ENCODE measurements at regions not wholly inside any gene's neighbourhood (a gene's known extent, or its start where the extent isn't known, plus 50 kb on each side); places are given as distances from the start of the nearest gene placed in this dataset.
"Not testable (repeated sequence)": the region's sequence is repeated elsewhere in the genome, so short reads cannot be mapped to it uniquely, and the experiment has no call there.

DNA sequence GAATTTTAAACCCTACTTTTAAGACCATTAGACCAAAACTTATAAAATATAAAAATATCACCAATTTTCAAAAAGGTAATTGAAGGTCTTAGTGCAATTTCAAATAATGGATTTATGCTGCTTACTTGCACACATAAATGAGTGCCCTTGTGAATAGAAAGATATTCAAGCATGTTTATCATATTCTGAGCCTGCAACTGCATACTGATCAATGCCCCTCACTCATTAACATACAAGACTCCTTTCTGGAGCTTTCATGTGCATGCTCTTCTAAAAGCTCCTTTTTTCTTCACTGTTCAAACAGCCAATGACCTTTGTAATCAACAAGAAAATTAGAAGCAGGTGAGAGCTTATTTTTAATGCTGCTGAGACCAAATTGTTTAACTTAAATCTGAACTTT is 1139.3 kb downstream of the HACE1 start:
- DNase-seq = no peak

DNA sequence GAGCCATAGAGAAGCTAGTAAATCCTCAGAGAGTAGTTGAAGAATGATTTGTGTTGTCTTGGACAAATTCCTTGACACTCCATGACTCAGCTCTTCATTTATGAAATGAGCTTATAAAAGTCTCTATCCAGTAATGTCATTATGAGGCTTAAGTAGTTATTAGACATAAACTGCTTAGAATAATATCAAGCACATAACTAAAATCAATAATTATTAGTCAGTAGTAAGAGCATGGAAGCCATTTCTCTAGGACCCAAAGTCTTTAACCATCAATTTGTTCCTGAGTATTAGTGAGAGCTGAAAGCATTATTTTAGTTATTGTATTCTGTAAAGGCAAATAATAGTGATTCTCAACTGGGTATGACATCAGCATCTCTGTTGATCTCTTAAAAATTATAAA is 1140.2 kb downstream of the HACE1 start:
- DNase-seq = no peak

DNA sequence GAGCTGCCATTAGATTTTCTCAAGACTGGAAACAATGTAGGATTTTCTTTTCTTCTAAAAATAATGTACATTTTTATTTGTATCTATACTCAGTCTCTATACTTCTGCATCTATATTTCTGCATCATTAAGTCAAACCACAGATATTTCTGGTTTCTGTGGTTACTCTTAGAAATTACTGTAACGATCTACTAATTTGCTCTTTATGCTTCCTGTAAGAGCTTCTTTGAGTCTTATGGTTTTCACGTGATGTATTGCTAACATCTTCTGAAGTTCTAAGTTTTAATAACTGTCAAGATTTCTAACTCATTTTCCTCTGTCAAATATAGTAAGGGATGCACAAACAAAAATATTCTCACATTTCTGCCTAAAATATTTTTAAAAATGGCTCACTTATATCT is 1144.5 kb downstream of the HACE1 start:
- no peak for DNase-seq

DNA sequence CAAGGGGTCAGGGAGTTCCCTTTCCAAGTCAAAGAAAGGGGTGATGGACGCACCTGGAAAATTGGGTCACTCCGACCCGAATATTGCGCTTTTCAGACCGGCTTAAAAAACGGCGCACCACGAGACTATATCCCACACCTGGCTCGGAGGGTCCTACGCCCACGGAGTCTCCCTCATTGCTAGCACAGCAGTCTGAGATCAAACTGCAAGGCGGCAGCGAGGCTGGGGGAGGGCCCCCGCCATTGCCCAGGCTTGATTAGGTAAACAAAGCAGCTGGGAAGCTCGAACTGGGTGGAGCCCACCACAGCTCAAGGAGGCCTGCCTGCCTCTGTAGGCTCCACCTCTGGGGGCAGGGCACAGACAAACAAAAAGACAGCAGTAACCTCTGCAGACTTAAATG is 1150.5 kb downstream of the HACE1 start:
- DNase-seq = not testable (repeated sequence)

DNA sequence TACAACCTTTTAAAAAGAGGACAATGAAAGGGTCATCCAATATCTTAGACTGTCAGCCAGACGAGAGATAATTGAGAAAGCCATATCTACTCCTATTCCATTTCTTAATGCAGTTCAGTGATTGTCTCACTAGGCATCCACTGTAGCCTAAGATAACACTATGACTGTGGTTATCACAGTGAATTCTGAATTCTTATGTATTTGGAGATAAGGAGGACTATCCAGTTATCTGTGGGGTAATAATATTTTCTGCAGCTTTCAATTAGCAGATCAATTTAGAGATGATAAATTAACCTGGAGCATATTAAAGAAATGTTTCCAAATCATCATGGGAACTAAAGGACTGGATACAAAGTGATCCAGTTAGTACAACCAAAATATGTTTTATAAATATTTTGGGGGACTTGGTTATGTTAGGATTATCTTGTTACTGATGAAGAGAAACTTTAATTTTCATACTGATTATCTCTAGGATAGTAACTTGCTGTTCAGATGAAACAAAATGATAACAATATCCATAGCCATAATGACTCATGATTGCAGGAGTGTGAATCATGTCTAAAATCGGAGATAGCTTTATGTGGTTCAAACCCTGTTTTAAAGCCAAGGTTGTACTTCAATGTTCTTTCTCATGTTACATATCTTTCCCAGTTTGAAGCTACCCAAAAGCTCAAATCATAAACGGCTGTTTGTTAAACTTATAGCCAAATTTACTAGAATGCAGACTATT is 1152.0 kb downstream of the HACE1 start:
- no peak for DNase-seq

DNA sequence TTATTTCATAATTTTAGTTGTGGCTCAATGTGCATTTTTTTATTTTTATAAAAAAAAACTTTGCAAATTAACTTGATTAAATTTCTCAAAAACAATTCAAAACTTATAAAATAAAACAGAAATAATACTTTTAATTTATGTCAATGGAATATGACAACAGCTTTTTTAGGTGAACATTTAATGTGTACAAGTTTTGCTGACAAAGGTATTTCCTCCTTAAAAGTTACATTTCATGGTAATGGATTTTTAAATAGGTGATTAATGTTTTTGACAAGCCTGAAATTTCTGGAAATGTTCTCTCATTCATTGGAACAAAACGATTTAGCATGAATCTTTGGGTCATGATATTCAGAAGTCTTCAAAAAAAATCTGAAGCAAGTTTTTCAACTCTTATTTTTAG is 1160.0 kb downstream of the HACE1 start:
- DNase-seq = no peak

DNA sequence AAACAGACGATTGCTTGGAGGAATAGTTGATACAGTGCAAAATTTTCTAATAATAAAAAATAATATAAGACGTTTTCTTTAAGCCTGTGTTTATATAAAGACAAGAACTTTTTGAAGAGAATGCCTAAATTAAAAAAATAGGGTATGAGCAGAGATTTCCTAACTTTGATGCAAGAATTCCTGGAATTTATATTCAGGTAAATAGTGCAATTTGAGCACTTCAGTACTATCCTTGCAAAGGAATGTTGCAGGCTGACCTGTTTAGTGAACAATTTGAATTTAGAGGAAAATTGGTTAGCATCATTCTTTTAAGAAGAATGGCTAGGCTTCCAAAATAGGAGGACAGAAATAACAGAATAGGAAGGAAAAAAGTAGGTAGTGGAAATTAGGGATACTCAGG is 1172.3 kb downstream of the HACE1 start:
- no peak for DNase-seq

DNA sequence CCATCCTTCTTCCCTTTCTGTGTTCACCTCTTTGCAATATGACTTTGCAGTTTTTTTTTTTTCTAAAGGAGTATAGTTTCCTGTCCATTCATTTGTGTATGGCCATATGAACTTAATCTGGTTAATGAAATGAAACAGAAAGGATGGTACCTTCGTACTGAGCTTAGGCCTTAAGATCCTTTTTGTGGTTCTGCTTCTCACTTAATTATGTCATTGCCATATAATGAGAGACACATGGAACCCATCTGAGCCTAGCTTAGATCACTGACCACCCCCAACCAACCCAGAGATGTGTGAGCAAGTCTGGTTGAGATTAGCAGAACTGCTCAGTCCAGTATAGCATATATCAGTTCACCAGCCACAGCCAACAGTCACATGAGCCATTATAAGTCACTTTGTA is 1179.6 kb downstream of the HACE1 start:
- no peak for DNase-seq

DNA sequence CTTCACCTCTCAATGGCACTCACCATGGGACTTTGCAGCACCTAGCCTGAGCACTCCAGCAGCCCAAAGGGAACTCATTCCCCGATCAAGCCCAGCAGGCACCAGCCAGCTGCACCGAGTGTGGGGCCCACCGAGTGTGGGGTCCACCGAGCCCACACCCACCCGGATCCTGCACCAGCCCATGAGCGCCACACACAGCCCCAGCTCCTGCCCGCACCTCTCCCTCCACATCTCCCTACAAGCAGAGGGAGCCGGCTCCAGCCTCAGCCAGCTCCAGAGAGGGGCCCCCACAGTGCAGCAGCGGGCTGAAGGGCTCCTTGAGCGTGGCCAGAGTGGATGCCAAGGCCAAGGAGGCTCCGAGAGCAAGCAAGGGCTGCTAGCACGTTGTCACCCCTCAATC is 1182.4 kb downstream of the HACE1 start:
- no peak for DNase-seq

DNA sequence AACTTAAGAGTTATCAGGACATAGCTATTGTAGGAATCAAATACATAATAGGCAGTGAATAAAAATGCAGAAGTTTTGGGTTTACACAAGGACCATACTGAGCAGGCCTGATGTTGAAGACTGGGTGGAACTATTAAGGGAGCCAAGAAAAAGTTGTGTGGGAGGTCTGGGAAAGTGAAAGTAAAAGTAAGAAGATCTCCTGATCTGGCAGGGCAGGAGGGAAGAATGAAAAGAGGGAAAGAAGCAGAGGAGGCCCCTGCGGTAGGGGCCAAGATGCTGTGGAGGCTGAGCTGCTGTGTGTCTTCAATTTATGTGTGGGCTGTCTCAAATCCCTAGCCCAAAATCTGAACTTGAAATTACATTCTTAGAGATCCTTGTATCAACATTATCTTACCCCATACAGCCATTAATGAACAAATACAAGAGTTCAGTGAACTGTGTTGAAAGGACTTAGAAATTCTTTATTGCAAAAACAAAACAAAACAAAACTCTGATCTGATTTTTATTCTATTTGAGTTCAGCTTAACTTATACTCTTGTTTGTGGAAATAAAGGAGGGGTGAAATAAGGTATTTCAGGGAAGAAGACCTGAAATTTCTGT is 1183.8 kb downstream of the HACE1 start:
- DNase-seq = no peak

DNA sequence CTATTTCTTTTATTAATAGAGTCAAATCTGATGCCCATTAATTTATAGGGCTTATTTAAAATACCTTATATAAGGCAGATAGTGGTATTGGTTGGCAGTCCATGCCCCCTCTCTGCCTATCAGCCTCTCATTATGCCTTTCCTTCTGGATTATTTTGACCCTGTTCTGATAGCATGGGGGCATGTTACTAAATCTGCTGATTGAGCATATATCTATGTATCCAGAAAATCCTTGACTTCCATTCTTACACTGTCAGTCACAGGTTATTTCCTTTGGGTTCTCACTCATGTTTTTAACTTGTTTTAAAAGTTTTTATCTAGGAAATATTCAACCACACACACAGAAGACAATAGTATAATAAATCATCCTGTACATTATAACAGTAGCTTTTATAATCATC is 1184.9 kb downstream of the HACE1 start:
- DNase-seq = no peak

DNA sequence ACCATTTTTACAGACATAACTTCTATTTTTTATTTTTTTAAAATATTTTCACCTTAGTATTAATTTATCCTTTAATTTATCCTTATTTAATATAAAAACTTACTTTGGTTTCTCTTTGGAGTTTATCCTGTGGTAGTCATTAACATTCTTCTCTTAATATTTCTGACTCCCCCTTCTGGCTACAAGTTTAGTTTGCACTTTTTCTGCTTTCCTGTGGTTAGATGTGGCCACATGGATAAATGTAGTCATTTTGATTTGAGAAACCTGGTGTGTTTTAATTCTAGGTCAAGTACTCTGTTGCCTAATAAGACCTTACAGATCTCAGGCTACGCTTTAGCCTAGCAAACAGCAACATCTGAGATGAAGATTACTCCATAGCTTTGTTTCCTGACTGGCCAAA is 1187.5 kb downstream of the HACE1 start:
- DNase-seq = no peak

DNA sequence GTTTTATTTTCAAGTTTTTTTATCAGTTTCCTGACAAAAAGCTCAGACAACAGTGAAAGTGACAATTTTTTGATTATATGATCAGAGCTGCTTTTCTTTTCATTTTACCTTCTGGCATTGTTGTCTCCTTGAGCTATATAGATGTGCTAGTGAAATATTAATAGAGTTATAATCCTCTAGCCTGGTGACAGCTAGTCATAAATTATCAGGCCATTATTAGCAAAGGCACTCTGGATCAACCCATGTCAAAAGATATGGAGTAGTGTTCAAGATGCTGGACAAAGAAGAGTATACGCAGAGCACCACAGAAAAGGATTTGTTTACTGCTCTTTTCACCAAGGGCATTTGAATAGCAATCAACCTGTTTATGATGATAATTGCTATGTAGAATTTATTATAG is 1230.1 kb downstream of the HACE1 start:
- DNase-seq = no peak

DNA sequence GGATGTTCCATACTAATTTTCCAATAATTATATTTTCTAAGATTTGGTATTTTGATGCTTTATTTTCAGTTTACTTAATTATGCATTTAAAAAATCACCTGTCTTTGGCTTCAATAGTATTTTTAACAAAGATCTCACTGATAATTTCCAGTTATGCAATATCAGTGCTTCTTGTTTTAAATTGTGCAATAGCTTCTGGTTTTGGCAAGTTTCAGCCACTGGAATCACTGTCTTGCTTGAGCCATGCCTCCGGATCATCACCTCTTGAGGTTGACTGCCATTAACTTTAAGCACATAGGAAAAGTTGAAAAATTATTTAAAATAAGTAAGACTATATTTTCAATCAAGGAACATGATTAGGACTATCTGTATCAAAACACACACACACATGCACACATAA is 1242.1 kb downstream of the HACE1 start:
- no peak for DNase-seq

DNA sequence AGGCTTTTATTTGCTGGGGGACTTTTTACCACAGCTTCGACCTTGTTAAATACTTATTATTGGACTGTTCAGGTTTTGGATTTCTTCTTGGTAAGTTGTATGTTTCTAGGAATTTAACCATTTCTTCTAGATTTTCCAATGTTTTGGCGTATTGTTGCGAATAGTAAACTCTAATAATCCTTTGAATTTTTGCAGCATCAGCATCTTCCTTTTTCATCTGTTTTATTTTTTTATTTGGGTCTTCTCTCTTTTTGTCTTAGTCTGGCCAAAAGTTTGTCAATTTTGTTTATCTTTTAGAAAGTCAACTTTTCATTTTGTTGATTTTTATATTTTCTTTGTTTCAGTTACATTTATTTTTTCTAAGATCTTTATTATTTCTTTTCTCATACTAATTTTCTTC is 1272.0 kb downstream of the HACE1 start:
- DNase-seq = no peak

DNA sequence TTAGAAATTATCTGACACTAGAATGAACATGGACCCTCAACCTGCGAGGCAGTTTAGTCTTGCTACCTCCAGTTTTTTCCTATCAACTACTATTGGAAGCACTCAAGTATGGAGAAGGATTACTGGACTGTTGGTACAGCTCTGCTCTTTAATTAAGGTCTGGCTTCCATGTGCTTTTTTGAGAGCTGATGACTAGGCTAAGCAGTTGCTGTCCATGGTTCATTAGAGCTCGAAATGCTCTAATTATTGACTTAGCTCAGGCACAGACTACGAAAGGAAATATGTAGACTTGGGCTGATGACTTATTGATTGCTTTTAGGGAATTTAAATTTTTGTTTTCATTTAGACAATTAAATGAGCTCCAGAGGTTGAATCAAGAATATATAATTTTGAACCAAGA is 1281.6 kb downstream of the HACE1 start:
- no peak for DNase-seq

DNA sequence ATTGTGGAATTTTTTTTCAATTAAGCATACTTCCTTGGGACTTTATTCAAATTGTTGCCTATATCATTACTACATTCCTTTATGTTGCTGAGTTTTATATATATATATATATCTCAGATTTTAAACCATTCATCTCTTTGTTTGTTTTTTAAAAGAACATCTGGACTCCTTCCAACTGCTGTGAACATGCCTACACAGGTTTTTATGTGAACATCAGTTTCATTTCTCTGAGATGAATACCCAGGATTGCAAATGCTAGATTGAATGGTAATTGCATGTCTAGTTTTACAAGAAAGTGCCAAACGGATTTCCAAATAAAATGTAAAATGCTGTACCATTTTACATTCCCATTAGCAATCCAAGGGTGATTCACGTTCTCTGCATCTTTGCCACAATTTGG is 1289.3 kb downstream of the HACE1 start:
- DNase-seq = no peak

DNA sequence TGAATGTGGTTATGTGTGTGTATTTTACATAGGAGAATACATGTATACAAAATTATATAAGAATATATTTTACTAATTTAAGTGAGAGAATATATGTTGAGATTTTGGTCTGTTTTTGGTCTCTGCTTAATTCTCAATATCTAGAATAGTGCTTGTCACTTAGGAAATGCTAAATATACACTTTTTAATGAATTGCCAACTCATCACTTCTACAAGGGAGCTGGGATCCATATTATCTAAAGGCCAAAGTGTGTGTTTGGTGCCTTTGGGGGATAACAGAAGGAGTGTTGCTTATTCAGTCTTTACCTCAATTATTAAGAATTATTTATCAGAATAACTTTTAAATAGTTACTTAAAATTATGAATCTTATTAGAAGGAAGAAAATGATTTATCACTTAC is 1304.8 kb downstream of the HACE1 start:
- no peak for DNase-seq

DNA sequence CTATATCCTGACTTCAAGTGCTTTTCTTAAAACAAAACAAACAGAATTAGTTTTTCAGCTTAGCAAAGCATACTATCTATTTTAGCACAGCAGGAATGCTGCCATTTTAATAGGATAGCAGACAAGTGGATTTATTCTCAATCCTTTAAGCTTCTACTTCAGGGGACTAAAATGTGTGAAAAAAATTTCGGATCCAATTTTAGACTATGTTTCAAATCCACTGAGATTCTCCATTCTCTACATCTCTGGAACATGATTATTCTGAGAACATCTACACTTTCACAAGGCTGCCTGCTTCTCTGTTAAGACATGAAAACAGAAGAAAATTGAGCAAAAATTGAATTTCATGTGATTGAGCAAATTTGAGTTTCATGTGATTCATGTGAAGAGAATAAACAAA is 1321.3 kb downstream of the HACE1 start:
- no peak for DNase-seq

DNA sequence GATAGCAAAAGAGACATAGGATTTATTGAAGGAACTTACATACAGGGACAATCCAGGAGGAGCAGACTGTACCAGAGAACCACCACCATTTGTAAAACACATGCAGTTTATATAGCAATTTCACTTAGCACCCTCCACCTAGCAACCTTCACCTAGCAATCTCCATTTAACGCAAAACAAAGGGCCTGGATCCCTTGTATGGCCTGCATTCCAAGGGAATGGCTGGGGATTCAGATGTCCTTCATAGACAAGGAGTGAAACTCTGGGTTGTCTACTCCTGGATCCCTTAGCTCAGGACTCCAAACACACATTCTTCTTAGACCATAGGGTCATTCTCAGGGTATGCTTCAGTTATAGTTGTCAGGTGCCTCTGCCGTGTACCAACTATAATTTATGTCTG is 1324.9 kb downstream of the HACE1 start:
- no peak for DNase-seq

DNA sequence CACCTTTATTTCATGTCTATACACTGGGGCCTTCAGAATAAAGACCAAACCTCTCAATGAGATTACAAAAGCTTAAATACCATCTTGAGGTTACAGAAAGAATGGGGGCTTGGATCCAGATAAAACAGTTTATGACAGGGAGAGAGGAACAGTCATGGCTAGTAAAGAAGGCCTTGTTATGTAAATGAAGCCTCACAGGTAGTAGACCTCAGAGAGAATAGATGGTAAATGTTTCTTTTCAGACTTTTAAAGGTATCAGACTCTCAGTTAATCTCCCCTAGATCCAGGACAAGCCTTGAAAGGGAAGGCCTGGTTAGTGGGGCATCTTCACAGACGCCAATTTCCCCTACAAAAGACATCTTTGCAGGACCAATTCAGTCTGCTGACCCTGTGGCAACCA is 1325.6 kb downstream of the HACE1 start:
- no peak for DNase-seq

DNA sequence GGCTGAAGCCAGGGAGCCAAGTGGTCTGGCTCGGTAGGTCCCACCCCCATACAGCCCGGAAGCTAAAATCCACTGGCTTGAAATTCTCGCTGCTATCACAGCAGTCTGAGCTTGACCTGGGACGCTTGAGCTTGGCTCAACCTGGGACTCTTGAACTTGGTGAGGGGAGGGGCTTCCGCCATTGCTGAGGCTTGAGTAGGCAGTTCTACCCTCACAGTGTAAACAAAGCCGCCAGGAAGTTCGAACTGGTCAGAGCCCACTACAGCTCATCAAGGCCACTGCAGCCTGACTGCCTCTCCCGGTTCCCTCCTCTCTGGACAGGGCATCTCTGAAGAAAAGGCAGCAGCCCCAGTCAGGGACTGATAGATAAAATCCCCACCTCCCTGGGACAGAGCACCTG is 1337.7 kb downstream of the HACE1 start:
- DNase-seq = no peak

DNA sequence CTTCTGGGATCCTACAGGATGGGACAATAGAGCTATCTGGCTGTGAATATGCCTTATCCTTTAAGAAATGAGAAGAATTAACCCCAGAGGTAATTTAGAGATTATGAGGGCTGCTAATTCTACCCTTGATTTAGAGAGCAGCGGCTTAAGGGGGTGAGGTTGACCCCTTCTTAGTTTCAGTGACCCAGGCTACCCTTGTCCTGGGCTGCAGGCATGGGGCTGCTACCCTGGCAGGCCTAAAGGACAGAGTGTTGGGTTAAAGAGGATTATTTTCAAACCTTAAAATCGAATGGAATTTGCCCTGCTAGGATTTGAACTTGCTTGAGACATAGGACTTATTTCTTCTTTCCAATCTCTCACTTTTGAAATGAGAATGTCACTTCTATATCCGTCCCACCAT is 1343.4 kb downstream of the HACE1 start:
- no peak for DNase-seq

DNA sequence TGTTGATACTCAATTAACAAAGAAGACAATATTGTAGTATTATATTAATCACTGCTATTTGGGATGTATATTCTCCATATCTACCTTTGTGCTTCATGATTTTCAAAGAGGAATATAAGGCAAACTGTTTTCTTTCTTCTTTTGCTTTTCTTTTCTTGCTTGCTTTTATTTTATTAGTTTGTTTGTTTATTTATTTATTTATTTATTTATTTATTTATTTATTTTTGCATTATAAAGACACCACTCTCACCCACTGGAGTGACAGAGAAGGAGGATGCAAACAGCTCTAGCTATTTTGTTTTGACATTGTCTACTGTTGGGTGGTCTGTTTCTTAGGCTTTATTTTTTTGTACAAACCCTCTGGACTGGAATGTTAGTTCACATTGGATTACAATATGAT is 1352.7 kb downstream of the HACE1 start:
- DNase-seq = no peak

DNA sequence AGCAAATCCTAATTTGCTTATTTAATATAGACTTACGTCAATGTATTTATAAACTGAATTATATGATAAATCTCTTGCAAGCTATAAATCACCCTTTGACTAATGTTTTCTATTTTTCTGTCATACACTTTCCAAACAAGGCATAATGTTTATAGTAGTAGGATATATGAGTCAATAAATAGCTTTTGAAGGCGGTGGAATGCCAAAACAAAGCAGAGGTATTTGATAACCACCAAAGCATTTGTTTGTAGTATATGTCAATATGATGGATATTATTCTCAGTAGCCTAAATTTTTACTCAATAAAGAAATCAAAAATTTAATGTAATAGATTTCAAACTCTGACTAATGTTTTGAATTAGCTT is 1354.6 kb downstream of the HACE1 start:
- no peak for DNase-seq
